Activated CD8-positive, alpha-beta memory T cell treated with anti-CD3 and anti-CD28 coated beads, Interleukin-2, amount 50 U/mL, for 1 hour (primary cell): ENCODE measurements at regions not wholly inside any gene's neighbourhood (a gene's known extent, or its start where the extent isn't known, plus 50 kb on each side); places are given as distances from the start of the nearest gene placed in this dataset.

Experiments
- DNase-seq: peaks from one replicate; pipeline ENCODE4 v3.0.0-alpha.2; 2020; ENCODE audit errors: extremely low read depth

- DNase-seq: no peak
Observed at GRCh38 chr5:40045429-40045828, 620.6 kb upstream of the DAB2 start.

- DNase-seq: no peak
Observed at GRCh38 chr5:40043916-40044315, 619.1 kb upstream of the DAB2 start.

- DNase-seq: no peak
Observed at GRCh38 chr5:40041452-40041851, 616.7 kb upstream of the DAB2 start.

GRCh38 chr5:40037713-40038112 is 612.9 kb upstream of the DAB2 start:
- no peak for DNase-seq

- DNase-seq: no peak
Observed at GRCh38 chr5:40034441-40034840, 609.7 kb upstream of the DAB2 start.

GRCh38 chr5:40033411-40033810 is 608.6 kb upstream of the DAB2 start:
- DNase-seq: no peak

- DNase-seq: no peak
Observed at GRCh38 chr5:40033009-40033408, 608.2 kb upstream of the DAB2 start.

- no peak for DNase-seq
Observed at GRCh38 chr5:40030661-40031060, 605.9 kb upstream of the DAB2 start.

- DNase-seq: no peak
Observed at GRCh38 chr5:40029711-40030495, 605.1 kb upstream of the DAB2 start.

GRCh38 chr5:40027400-40027799 is 602.6 kb upstream of the DAB2 start:
- DNase-seq: no peak

- DNase-seq: no peak
Observed at GRCh38 chr5:40025586-40025985, 600.8 kb upstream of the DAB2 start.

GRCh38 chr5:40022057-40022456 is 597.3 kb upstream of the DAB2 start:
- DNase-seq: no peak

- no peak for DNase-seq
Observed at GRCh38 chr5:40021007-40021406, 596.2 kb upstream of the DAB2 start.

GRCh38 chr5:40017918-40018317 is 593.1 kb upstream of the DAB2 start:
- DNase-seq: no peak

- DNase-seq: no peak
Observed at GRCh38 chr5:40017135-40017534, 592.4 kb upstream of the DAB2 start.

- DNase-seq: no peak
Observed at GRCh38 chr5:40010436-40010835, 585.7 kb upstream of the DAB2 start.

GRCh38 chr5:40006260-40006659 is 581.5 kb upstream of the DAB2 start:
- no peak for DNase-seq

GRCh38 chr5:40001796-40002195 is 577.0 kb upstream of the DAB2 start:
- no peak for DNase-seq

GRCh38 chr5:39998518-39998917 is 573.7 kb upstream of the DAB2 start:
- DNase-seq: no peak

GRCh38 chr5:39995990-39996389 is 571.2 kb upstream of the DAB2 start:
- DNase-seq: no peak

- DNase-seq: no peak
Observed at GRCh38 chr5:39992617-39993202, 567.9 kb upstream of the DAB2 start.

- DNase-seq: no peak
Observed at GRCh38 chr5:39986614-39987013, 561.8 kb upstream of the DAB2 start.

GRCh38 chr5:39980056-39980455 is 555.3 kb upstream of the DAB2 start:
- DNase-seq: no peak
